ENCODE measurements at regions not wholly inside any gene's neighbourhood (a gene's known extent, or its start where the extent isn't known, plus 50 kb on each side); places are given as distances from the start of the nearest gene placed in this dataset.

GRCh38 chr3:157763644-157764043 lies 260.4 kb upstream of the VEPH1 start:
- Histone ChIP-seq H2AK5ac (ENCODE audit: low read depth, low read length) (no peak overlapping the region), H4K91ac (replicated peaks; ENCODE audit: insufficient read length, low read length) (no peak overlapping the region), H3K56ac (replicated peaks; ENCODE audit: insufficient read length, low read depth, low read length) (no peak overlapping the region), H3K79me2 (ENCODE audit: control insufficient read depth in 1 of 2, insufficient read depth in 2 of 2, low read length in 2 of 2) (no peaks in the 10 kb centered on the region), H2BK120ac (replicated peaks; ENCODE audit: low read depth, low read length) (no peak overlapping the region), H3K23me2 (ENCODE audit: low read depth, low read length) (no peaks in the 10 kb centered on the region), H3K23ac (ENCODE audit: insufficient read length) (no peak overlapping the region), H3K27ac (ENCODE audit: low read depth, low read length) (no peak overlapping the region), H2BK20ac (ENCODE audit: low read length) (no peak overlapping the region), H3K18ac (ENCODE audit: extremely low read depth, low read length) (no peak overlapping the region), H2BK15ac (ENCODE audit: low read length) (no peak overlapping the region), H3K4me1 (replicated peaks in 1 of 4; ENCODE audit: control insufficient read depth in 3 of 4, insufficient read depth in 4 of 4, low read length in 3 of 4) (no peaks in the 10 kb centered on the region), H3K27me3 (replicated peaks in 1 of 4; ENCODE audit: control insufficient read depth in 3 of 4, extremely low read depth in 1 of 4, insufficient read depth in 3 of 4, low read length in 3 of 4) (no peaks in the 10 kb centered on the region), H3K9me3 (ENCODE audit: insufficient read depth in 2 of 2, low read depth in 1 of 2, low read length in 1 of 2) (no peaks in the 10 kb centered on the region), H3K4me2 (ENCODE audit: insufficient read depth in 1 of 2, low read depth in 2 of 2, low read length in 2 of 2) (no peak overlapping the region), H3K4ac (replicated peaks; ENCODE audit: insufficient read length, low read depth, low read length) (no peak overlapping the region), H3K14ac (ENCODE audit: insufficient read length) (no peak overlapping the region), H2AFZ (ENCODE audit: low read length) (no peak overlapping the region), H2BK5ac (ENCODE audit: low read depth, low read length) (no peak overlapping the region), H3K36me3 (ENCODE audit: control insufficient read depth in 2 of 4, insufficient read depth in 4 of 4, low read length in 3 of 4) (no peaks in the 10 kb centered on the region), H3K79me1 (ENCODE audit: low read depth, low read length) (no peaks in the 10 kb centered on the region), H3K4me3 (ENCODE audit: extremely low read depth in 1 of 4, insufficient read depth in 2 of 4, low read depth in 3 of 4, low read length in 4 of 4) (no peak overlapping the region), H2BK12ac (ENCODE audit: low read depth, low read length) (no peak overlapping the region), H4K20me1 (replicated peaks in 1 of 2; ENCODE audit: control insufficient read depth in 1 of 2, insufficient read depth in 2 of 2, low read length in 2 of 2) (no peaks in the 10 kb centered on the region), H3K9ac (replicated peaks in 1 of 4; ENCODE audit: extremely low read depth in 1 of 4, low read depth in 3 of 4, low read length in 3 of 4) (no peak overlapping the region), H4K8ac (ENCODE audit: extremely low read depth, insufficient read depth, low read length) (no peak overlapping the region), H4K5ac (ENCODE audit: insufficient read length, low read depth, low read length) (no peak overlapping the region)
- POLR2A ChIA-PET (ENCODE audit: partially characterized antibody), result no interaction called here
- DNase-seq (ENCODE audit: low read depth in 1 of 2, low spot score in 2 of 2) (no peak), FAIRE-seq (no peak)
- CTCF ChIA-PET (ENCODE audit: partially characterized antibody), result interaction anchor here (0.6 kb wide), 1 partner anchor 144 kb away, joined by 3 read pairs; no protein-coding TSS in a partner anchor
- TF ChIP-seq CTCF (IDR thresholded peaks at IDR 0.05; ENCODE audit: control extremely low read depth in 1 of 3, insufficient read depth in 1 of 3, low read depth in 1 of 3, low read length in 3 of 3), result no peak
- TF ChIP-seq SIRT6 (IDR thresholded peaks at IDR 0.05; ENCODE audit: low read length), result no peak
- no peak for TF ChIP-seq CHD2 (IDR thresholded peaks at IDR 0.05; ENCODE audit: low read length)
- no peak for TF ChIP-seq CREB1 (IDR thresholded peaks at IDR 0.05)
- TF ChIP-seq SUZ12 (IDR thresholded peaks at IDR 0.05; ENCODE audit: low read length), result no peak
- TF ChIP-seq RBBP5 (IDR thresholded peaks at IDR 0.05; ENCODE audit: borderline replicate concordance, low read depth, low read length), result no peak
- TF ChIP-seq CEBPB (IDR thresholded peaks at IDR 0.05; ENCODE audit: low read depth, low read length), result no peak
- no peak for TF ChIP-seq CBX5 (IDR thresholded peaks at IDR 0.05; ENCODE audit: low read depth, low read length)
- TF ChIP-seq MAX (IDR thresholded peaks at IDR 0.05), result no peak
- TF ChIP-seq RXRA (IDR thresholded peaks at IDR 0.05; ENCODE audit: insufficient read depth, low read depth, low read length), result no peak
- no peak for TF ChIP-seq TAF1 (IDR thresholded peaks at IDR 0.05; ENCODE audit: low read depth, low read length)
- TF ChIP-seq NRF1 (IDR thresholded peaks at IDR 0.05; ENCODE audit: low read depth, low read length), result no peak
- no peak for TF ChIP-seq EP300 (IDR thresholded peaks at IDR 0.05; ENCODE audit: borderline replicate concordance in 1 of 2, low read depth in 2 of 2, low read length in 2 of 2)
- no peak for TF ChIP-seq TAF7 (optimal IDR thresholded peaks at IDR 0.05; ENCODE audit: borderline replicate concordance, low read depth, low read length)
